Glomerular visceral epithelial cell (primary cell): ENCODE measurements at regions not wholly inside any gene's neighbourhood (a gene's known extent, or its start where the extent isn't known, plus 50 kb on each side); places are given as distances from the start of the nearest gene placed in this dataset.
"Not testable (repeated sequence)": the region's sequence is repeated elsewhere in the genome, so short reads cannot be mapped to it uniquely, and the experiment has no call there.

Source experiments
- DNase-seq: peaks from one replicate; pipeline ENCODE4 v3.0.0-alpha.2; 2016; ENCODE audit errors: extremely low spot score

- DNase-seq = no peak
Measured at GRCh38 chr10:4303045-4303444, 518.0 kb upstream of the KLF6 start.

- DNase-seq = no peak
Measured at GRCh38 chr10:4301291-4302045, 516.5 kb upstream of the KLF6 start.

- no peak for DNase-seq
Measured at GRCh38 chr10:4296161-4296560, 511.2 kb upstream of the KLF6 start.

GRCh38 chr10:4294996-4295792, 510.2 kb upstream of the KLF6 start:
- DNase-seq = no peak

GRCh38 chr10:4294271-4294670, 509.3 kb upstream of the KLF6 start:
- no peak for DNase-seq

- DNase-seq = no peak
Measured at GRCh38 chr10:4291990-4292389, 507.0 kb upstream of the KLF6 start.

- DNase-seq = peak; percentile 8
Measured at GRCh38 chr10:4285121-4285520, 500.1 kb upstream of the KLF6 start.

- no peak for DNase-seq
Measured at GRCh38 chr10:4283846-4284610, 499.0 kb upstream of the KLF6 start.

GRCh38 chr10:4282496-4282895, 497.5 kb upstream of the KLF6 start:
- no peak for DNase-seq

GRCh38 chr10:4281190-4281825, 496.3 kb upstream of the KLF6 start:
- no peak for DNase-seq

- no peak for DNase-seq
Measured at GRCh38 chr10:4280461-4281189, 495.6 kb upstream of the KLF6 start.

GRCh38 chr10:4279655-4280054, 494.6 kb upstream of the KLF6 start:
- DNase-seq = no peak

- no peak for DNase-seq
Measured at GRCh38 chr10:4278186-4278585, 493.2 kb upstream of the KLF6 start.

- DNase-seq = no peak
Measured at GRCh38 chr10:4276151-4276550, 491.1 kb upstream of the KLF6 start.

GRCh38 chr10:4274671-4275070, 489.7 kb upstream of the KLF6 start:
- not testable (repeated sequence) for DNase-seq

GRCh38 chr10:4271193-4271592, 486.2 kb upstream of the KLF6 start:
- no peak for DNase-seq

GRCh38 chr10:4270116-4270515, 485.1 kb upstream of the KLF6 start:
- peak; percentile 34 for DNase-seq

- not testable (repeated sequence) for DNase-seq
Measured at GRCh38 chr10:4268490-4268889, 483.5 kb upstream of the KLF6 start.

- DNase-seq = no peak
Measured at GRCh38 chr10:4267086-4267773, 482.2 kb upstream of the KLF6 start.

GRCh38 chr10:4266416-4267085, 481.5 kb upstream of the KLF6 start:
- no peak for DNase-seq
